Upper lobe of left lung (tissue), 6 donors: ENCODE measurements at regions not wholly inside any gene's neighbourhood (a gene's known extent, or its start where the extent isn't known, plus 50 kb on each side); places are given as distances from the start of the nearest gene placed in this dataset.

Source experiments
- ATAC-seq, 2 donors: fragments of 200-7000 bp; cut with Tn5 transposase; one replicate each; pipeline ENCODE4 v1.9.1; 2022; ENCODE audit warnings: mild to moderate bottlenecking in 2 of 2, moderate library complexity in 2 of 2; ENCODE audit not compliant: low FRiP score in 2 of 2
- DNase-seq, 2 donors: peaks; one replicate each; pipeline ENCODE4 v3.0.0-alpha.2; 2019 to 2020
- H3K27ac ChIP-seq, 4 donors: fragments of 200-600 bp; sonication (generic); one replicate each; pipeline ENCODE4 v1.5.1; 2016 to 2019
- H3K27me3 ChIP-seq, 4 donors: fragments of 200-600 bp; sonication (generic); one replicate each; pipeline ENCODE4 v1.5.1; 2017 to 2019
- H3K36me3 ChIP-seq, 4 donors: fragments of 200-600 bp; sonication (generic); one replicate each; pipeline ENCODE4 v1.5.1; 2016 to 2019
- H3K4me1 ChIP-seq, 4 donors: fragments of 200-600 bp; sonication (generic); one replicate each; pipeline ENCODE4 v1.5.1; 2018 to 2019
- H3K4me3 ChIP-seq, 4 donors: fragments of 200-600 bp; sonication (generic); one replicate each; pipeline ENCODE4 v1.5.1; 2017 to 2019; ENCODE audit warnings: mild to moderate bottlenecking in 2 of 4, moderate library complexity in 1 of 4
- H3K9me3 ChIP-seq, 4 donors: fragments of 200-600 bp; sonication (generic); one replicate each; pipeline ENCODE4 v1.5.1; 2018 to 2019
- EP300 ChIP-seq, 4 donors: sonication (generic); formaldehyde crosslinking; IDR thresholded peaks; one replicate each; pipeline ENCODE4 v1.5.1; 2017; ENCODE audit warnings: antibody characterized with exemption in 4 of 4, control low read depth in 2 of 4
- POLR2A ChIP-seq, 4 donors: fragments of 450-650 bp; IDR thresholded peaks; one replicate each; pipeline ENCODE4 v1.5.1; 2016 to 2017; ENCODE audit warnings: antibody characterized with exemption in 4 of 4, mild to moderate bottlenecking in 2 of 4
- POLR2AphosphoS5 ChIP-seq, 2 donors: sonication (generic); formaldehyde crosslinking; IDR thresholded peaks; one replicate each; pipeline ENCODE4 v1.5.1; 2017; ENCODE audit warnings: antibody characterized with exemption in 2 of 2
- WGBS, 2 donors: methylation state at CpG; one replicate each; pipeline ENCODE4 v1.1.5; 2017 to 2018; 5-methylcytosine and 5-hydroxymethylcytosine counted together
- TF ChIP-seq, protein P1 (sequence below), 6 experiments: fragments of 450-650 bp in 4 of 6; fragments of 200-600 bp in 2 of 6; sonication (generic) in 2 of 6; IDR thresholded peaks; one replicate each; pipeline ENCODE4 v1.5.1; 2016 to 2019; ENCODE audit warnings: antibody characterized with exemption in 6 of 6
- donor health status: DM: no; HTN: no; CAD: no; lungs with moderate emphysema.
- donor health status: DM: no; HTN: yes; CAD: no; lungs with severe emphysema.

DNA sequence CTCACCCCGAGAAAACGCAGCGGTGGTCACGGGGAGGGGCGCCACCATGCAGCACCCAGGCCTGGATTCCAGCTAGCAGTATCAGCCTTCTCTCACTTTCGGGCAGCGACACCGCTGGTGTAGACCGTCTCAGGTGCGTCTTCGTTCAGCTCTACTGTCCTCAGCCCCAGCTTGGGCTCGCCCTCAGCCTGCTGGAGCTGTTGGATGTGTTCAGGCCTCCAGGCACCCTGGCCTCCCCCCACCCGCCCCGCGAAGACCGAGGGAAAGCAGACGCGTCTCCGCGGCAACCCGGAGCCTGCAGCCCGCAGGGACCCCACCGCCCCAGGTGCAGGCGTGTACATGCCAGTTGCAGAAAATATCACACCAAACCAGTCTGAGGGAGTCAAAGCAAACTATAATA, 60.8 kb upstream of the CARMIL1 start:
- TF ChIP-seq POLR2A (IDR thresholded peaks at IDR 0.05) = no peak
- no peak for TF ChIP-seq EP300 (IDR thresholded peaks at IDR 0.05)
- TF ChIP-seq POLR2AphosphoS5 (IDR thresholded peaks at IDR 0.05) = no peak
- TF ChIP-seq, protein P1, sequence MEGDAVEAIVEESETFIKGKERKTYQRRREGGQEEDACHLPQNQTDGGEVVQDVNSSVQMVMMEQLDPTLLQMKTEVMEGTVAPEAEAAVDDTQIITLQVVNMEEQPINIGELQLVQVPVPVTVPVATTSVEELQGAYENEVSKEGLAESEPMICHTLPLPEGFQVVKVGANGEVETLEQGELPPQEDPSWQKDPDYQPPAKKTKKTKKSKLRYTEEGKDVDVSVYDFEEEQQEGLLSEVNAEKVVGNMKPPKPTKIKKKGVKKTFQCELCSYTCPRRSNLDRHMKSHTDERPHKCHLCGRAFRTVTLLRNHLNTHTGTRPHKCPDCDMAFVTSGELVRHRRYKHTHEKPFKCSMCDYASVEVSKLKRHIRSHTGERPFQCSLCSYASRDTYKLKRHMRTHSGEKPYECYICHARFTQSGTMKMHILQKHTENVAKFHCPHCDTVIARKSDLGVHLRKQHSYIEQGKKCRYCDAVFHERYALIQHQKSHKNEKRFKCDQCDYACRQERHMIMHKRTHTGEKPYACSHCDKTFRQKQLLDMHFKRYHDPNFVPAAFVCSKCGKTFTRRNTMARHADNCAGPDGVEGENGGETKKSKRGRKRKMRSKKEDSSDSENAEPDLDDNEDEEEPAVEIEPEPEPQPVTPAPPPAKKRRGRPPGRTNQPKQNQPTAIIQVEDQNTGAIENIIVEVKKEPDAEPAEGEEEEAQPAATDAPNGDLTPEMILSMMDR (IDR thresholded peaks at IDR 0.05) = no peak
- H3K36me3 ChIP-seq = no peaks in the 10 kb centered on the region
- peak in 1 of 2 donors; percentile 82 for DNase-seq
- WGBS, 2 donors = 92 to 95% methylated on average over 8 to 24 of the region's 24 CpGs
- no peaks in the 10 kb centered on the region for H3K27me3 ChIP-seq
- H3K4me1 ChIP-seq = peaks cover 2 to 7% (median 5%) of the 10 kb centered on the region in 4 donors
- no peak for ATAC-seq
- no peak overlapping the region for H3K27ac ChIP-seq
- H3K4me3 ChIP-seq = no peak overlapping the region
- H3K9me3 ChIP-seq = no peaks in the 10 kb centered on the region

DNA sequence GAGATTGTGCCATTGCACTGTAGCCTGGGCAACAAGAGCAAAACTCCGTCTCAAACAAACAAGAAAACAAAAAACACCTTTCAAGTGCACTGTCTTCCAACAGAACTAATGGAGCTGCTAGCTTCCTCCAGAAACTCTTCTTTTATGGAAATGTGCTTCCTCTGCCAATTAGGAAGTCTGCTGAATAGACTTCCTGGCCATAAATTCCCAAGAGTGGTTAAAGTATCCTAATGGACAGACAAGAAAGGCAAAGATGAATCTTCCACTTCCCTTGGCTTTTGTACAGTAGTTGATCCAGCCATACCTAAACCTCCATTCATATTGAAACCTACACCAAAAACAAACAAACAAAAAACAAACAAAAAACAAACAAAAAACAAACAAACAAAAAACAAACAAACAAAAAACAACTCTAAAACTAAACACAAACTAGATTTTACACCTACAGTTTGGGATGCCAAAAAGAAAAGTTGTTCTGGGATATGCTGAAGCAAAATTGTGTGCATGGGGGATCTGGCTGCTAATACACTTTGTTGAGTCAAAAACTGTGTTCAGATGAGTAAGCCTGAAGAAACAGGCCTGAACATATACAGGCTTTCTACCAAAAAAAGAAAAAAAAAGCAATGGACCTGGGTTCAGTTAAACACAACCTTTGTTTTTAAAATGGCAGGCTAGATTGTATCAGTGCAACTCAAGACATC, 59.8 kb upstream of the CARMIL1 start:
- Histone ChIP-seq H3K36me3 (no peaks in the 10 kb centered on the region), H3K4me3 (no peak overlapping the region), H3K27me3 (no peaks in the 10 kb centered on the region), H3K27ac (no peak overlapping the region), H3K9me3 (no peaks in the 10 kb centered on the region), H3K4me1 (peaks cover 7 to 14% (median 7%) of the 10 kb centered on the region in 4 donors)
- ATAC-seq (no peak), DNase-seq (no peak)
- 0 to 5% methylated on average over 1 of the region's 1 CpG for WGBS, 2 donors
- TF ChIP-seq EP300 (IDR thresholded peaks at IDR 0.05) = no peak
- TF ChIP-seq POLR2A (IDR thresholded peaks at IDR 0.05) = no peak
- no peak for TF ChIP-seq POLR2AphosphoS5 (IDR thresholded peaks at IDR 0.05)
- TF ChIP-seq, protein P1 (IDR thresholded peaks at IDR 0.05) = no peak

DNA sequence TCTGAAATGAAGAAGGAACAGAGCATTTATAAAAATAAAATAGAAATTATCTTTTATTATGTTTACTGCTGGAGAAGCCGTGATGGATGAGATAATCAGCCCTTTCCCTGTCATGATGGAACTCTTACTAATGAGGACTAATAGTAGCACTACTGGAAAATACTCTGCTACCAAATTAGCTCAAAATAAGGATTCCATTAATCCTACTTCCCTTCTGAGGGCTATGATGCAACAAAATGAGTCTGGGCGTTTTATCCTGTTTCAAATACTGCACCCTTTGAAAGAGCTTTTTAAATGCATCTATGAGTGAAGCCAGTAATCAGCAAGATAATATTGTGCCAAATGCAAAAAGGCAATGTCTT, 59.3 kb upstream of the CARMIL1 start:
- no peak overlapping the region for H3K27ac ChIP-seq
- no peaks in the 10 kb centered on the region for H3K36me3 ChIP-seq
- no peak for DNase-seq
- 65 to 70% methylated on average over 2 of the region's 2 CpGs for WGBS, 2 donors
- no peak overlapping the region for H3K4me3 ChIP-seq
- no peaks in the 10 kb centered on the region for H3K27me3 ChIP-seq
- TF ChIP-seq EP300 (IDR thresholded peaks at IDR 0.05) = no peak
- H3K9me3 ChIP-seq = no peaks in the 10 kb centered on the region
- no peak for ATAC-seq
- H3K4me1 ChIP-seq = peaks cover 7 to 14% (median 7%) of the 10 kb centered on the region in 4 donors

DNA sequence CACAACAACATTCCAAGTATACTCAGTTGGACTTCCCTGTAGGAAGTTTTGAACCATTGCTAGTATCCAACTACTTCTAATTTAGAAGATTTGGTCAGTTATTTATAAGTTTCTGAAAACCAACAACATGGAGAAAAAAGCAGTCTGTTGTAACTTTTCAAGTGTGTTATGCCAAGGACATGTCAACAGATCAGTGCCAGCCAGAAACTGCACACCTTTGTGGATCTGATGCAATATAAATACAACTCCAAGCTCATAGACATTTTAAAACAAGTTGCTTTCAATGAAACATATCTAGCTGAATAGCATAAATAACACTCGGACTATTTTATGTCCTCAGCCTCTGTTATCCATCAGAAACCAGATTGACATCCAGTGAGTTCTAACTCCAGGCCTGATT, 58.3 kb upstream of the CARMIL1 start:
- Histone ChIP-seq H3K27me3 (no peaks in the 10 kb centered on the region), H3K9me3 (no peaks in the 10 kb centered on the region), H3K4me1 (peaks cover 7 to 14% (median 7%) of the 10 kb centered on the region in 4 donors), H3K27ac (no peak overlapping the region), H3K4me3 (no peak overlapping the region), H3K36me3 (no peaks in the 10 kb centered on the region)
- 73 to 77% methylated on average over 1 of the region's 1 CpG for WGBS, 2 donors
- no peak for TF ChIP-seq POLR2AphosphoS5 (IDR thresholded peaks at IDR 0.05)
- no peak for TF ChIP-seq POLR2A (IDR thresholded peaks at IDR 0.05)
- TF ChIP-seq, protein P1 (IDR thresholded peaks at IDR 0.05) = no peak
- no peak for TF ChIP-seq EP300 (IDR thresholded peaks at IDR 0.05)
- DNase-seq = no peak
- no peak for ATAC-seq

DNA sequence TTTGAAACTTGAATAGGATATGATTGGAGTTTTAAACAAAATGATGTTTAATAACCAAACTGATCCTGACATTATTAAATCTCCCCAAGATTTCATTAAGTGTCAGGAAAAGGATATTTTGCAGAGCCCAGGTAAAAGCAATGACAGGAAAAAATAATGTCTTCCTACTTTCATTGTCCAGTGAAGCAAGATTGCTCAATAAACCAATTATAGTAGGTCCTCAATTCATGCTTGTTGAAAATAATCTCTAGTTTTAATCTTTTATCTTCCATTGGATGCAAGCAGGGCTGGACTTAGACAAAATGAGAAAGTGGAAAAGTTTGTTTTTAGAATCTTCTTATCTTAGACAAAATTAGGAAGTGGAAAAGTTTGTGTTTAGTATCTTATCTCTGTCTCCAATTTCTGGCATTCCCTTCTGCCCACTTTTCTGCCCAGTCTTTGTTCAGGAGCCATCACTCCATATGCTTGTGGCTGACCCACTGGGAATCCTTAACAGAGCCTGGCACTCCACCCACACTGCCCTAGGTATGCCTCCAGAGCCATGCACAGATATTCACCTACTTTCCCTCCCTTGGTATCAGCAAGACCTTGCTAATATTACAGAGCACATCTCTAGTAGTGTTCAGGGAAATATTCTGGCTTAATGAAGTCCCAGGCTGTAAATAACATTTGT, 57.0 kb upstream of the CARMIL1 start:
- H3K9me3 ChIP-seq = no peaks in the 10 kb centered on the region
- no peak overlapping the region for H3K27ac ChIP-seq
- H3K4me1 ChIP-seq = peaks cover 7 to 14% (median 7%) of the 10 kb centered on the region in 4 donors
- ATAC-seq (peak in 1 of 2 donors; percentile 63), DNase-seq (no peak)
- H3K36me3 ChIP-seq = no peaks in the 10 kb centered on the region
- TF ChIP-seq, protein P1 (IDR thresholded peaks at IDR 0.05) = no peak
- TF ChIP-seq POLR2AphosphoS5 (IDR thresholded peaks at IDR 0.05) (no peak), POLR2A (IDR thresholded peaks at IDR 0.05) (no peak), EP300 (IDR thresholded peaks at IDR 0.05) (no peak)
- no peaks in the 10 kb centered on the region for H3K27me3 ChIP-seq
- no peak overlapping the region for H3K4me3 ChIP-seq
